GM08714 (cell line): ENCODE measurements at regions not wholly inside any gene's neighbourhood (a gene's known extent, or its start where the extent isn't known, plus 50 kb on each side); places are given as distances from the start of the nearest gene placed in this dataset.

Source experiments
- H3K4me3 ChIP-seq: fragments of 200-500 bp; sonication (Bioruptor generic); 2 replicates; pipeline ENCODE4 v1.5.1; 2014; ENCODE audit warnings: mild to moderate bottlenecking, low read length, inconsistent platforms
- ZNF274 ChIP-seq: IDR thresholded peaks from 2 replicates; pipeline ENCODE4 v1.6.1; 2012; ENCODE audit warnings: mild to moderate bottlenecking, low read depth, low read length

GRCh38 chr20:11031300-11031699 is 357.5 kb upstream of the JAG1 start:
- no peak for TF ChIP-seq ZNF274

GRCh38 chr20:11032611-11033010 is 358.8 kb upstream of the JAG1 start:
- no peak for TF ChIP-seq ZNF274

More at GRCh38 chr20:11031300-11031699, 357.5 kb upstream of the JAG1 start:
- no peak overlapping the region for H3K4me3 ChIP-seq

GRCh38 chr20:11034025-11034424 is 360.2 kb upstream of the JAG1 start:
- H3K4me3 ChIP-seq = no peak overlapping the region
- no peak for TF ChIP-seq ZNF274

More at GRCh38 chr20:11032611-11033010, 358.8 kb upstream of the JAG1 start:
- H3K4me3 ChIP-seq = no peak overlapping the region

- TF ChIP-seq ZNF274 = no peak
- no peak overlapping the region for H3K4me3 ChIP-seq
Measured at GRCh38 chr20:11035211-11035610, 361.4 kb upstream of the JAG1 start.

GRCh38 chr20:11041396-11041795 is 367.6 kb upstream of the JAG1 start:
- no peak overlapping the region for H3K4me3 ChIP-seq
- TF ChIP-seq ZNF274 = no peak

GRCh38 chr20:11043001-11043400 is 369.2 kb upstream of the JAG1 start:
- no peak overlapping the region for H3K4me3 ChIP-seq
- no peak for TF ChIP-seq ZNF274

- no peak overlapping the region for H3K4me3 ChIP-seq
- TF ChIP-seq ZNF274 = no peak
Measured at GRCh38 chr20:11044561-11044960, 370.8 kb upstream of the JAG1 start.

GRCh38 chr20:11045412-11046175 is 371.8 kb upstream of the JAG1 start:
- H3K4me3 ChIP-seq = no peak overlapping the region
- no peak for TF ChIP-seq ZNF274

GRCh38 chr20:11047559-11047958 is 373.8 kb upstream of the JAG1 start:
- H3K4me3 ChIP-seq = no peak overlapping the region
- TF ChIP-seq ZNF274 = no peak

- no peak for TF ChIP-seq ZNF274
Measured at GRCh38 chr20:11048739-11049138, 374.9 kb upstream of the JAG1 start.

GRCh38 chr20:11050350-11050749 is 376.6 kb upstream of the JAG1 start:
- no peak overlapping the region for H3K4me3 ChIP-seq
- no peak for TF ChIP-seq ZNF274

More at GRCh38 chr20:11048739-11049138, 374.9 kb upstream of the JAG1 start:
- H3K4me3 ChIP-seq = no peak overlapping the region

GRCh38 chr20:11051136-11051535 is 377.3 kb upstream of the JAG1 start:
- no peak for TF ChIP-seq ZNF274
- no peak overlapping the region for H3K4me3 ChIP-seq

- TF ChIP-seq ZNF274 = no peak
- no peak overlapping the region for H3K4me3 ChIP-seq
Measured at GRCh38 chr20:11053310-11053709, 379.5 kb upstream of the JAG1 start.

GRCh38 chr20:11054266-11054993 is 380.6 kb upstream of the JAG1 start:
- H3K4me3 ChIP-seq = no peak overlapping the region
- TF ChIP-seq ZNF274 = no peak

GRCh38 chr20:11056414-11056813 is 382.6 kb upstream of the JAG1 start:
- no peak overlapping the region for H3K4me3 ChIP-seq
- no peak for TF ChIP-seq ZNF274
